ENCODE measurements at regions not wholly inside any gene's neighbourhood (a gene's known extent, or its start where the extent isn't known, plus 50 kb on each side); places are given as distances from the start of the nearest gene placed in this dataset.

GRCh38 chr5:60232036-60232795 is 338.7 kb upstream of the PDE4D start:
- no peak for DNase-seq

- no peak for DNase-seq
These were observed 336.9 kb upstream of the PDE4D start for GRCh38 chr5:60230456-60230855.

DNA sequence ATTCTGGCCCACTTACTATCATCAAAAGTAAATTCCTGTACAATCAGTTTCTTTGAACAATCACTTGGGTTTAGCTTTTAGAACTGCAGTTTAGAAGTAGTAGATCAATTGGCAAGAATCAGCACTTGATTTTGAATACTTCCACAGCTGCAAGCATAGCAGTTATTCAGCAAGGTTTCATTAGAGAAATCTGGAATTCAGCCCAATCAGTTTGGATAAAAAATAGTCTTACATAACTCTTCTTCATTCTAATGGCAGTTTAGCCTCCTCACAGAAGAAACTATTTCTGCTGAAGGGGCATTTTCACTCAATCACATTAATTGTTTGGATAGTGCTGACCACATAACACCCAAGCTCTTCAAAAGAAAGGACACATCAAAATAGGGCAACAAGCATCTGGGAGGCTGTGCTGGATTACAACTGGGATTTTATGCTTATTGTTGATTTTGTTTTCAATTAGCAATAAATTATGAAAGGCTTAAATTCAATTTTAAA is 336.2 kb upstream of the PDE4D start:
- DNase-seq, result no peak

- no peak for DNase-seq
These were observed 335.1 kb upstream of the PDE4D start for GRCh38 chr5:60228676-60229075.

- DNase-seq, result no peak
These were observed 332.6 kb upstream of the PDE4D start for GRCh38 chr5:60226128-60226527.

DNA sequence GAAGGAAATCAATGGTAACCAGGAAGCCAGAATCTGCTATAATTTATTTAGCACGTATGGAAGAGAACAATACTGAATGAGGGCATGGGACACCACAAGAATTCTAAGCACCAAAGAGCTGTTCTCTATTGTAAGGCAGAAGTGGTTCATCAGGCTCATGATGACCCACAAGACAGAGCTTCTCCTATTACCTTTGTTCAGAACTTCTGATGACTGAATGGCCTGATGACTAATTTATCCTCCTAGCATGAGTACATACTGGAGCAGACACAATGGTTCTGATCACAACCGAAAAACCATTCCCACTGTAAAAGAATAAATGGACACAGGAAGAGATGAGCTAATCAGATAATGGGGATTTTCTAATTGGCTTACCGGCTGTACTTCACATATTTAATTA is 329.8 kb upstream of the PDE4D start:
- DNase-seq, result no peak

DNA sequence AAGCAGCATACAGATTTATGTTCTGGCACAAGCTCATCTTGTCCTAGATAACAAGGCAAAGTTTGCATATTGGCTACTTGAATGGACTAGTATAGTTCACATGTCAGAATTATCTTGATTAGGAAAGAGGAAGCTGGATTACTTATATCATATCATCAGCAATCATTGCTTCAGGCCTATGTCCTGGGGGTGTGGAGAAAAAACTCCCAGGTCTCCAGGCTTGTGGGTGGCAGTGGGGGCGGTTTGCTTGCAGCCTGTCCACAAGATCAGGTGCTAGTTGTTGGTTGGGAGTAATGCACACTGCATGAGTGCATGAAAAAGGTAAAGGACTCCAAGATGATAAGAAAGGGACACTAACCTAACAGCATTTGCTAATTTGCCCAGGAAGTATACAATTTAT is 326.4 kb upstream of the PDE4D start:
- no peak for DNase-seq

DNA sequence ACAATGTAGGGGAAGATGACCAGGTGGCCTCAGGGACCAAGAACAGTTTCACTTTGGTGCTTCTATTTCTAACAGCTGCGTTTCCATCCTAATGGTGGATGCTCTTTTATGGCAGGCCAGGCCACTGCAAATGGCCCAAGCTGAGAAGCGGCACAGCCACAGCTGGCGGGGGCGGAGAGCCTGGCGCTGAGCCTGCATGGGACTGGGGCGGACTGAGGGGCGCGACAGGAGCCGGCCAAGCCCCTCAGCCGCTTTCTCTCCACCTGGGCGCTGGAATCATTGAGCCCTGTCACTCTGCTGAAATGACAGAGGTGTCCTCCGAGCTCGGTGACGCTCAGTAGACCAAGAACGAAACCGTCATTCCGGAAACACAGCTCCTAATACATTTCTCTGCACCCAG is 317.3 kb upstream of the PDE4D start:
- DNase-seq, result no peak

DNA sequence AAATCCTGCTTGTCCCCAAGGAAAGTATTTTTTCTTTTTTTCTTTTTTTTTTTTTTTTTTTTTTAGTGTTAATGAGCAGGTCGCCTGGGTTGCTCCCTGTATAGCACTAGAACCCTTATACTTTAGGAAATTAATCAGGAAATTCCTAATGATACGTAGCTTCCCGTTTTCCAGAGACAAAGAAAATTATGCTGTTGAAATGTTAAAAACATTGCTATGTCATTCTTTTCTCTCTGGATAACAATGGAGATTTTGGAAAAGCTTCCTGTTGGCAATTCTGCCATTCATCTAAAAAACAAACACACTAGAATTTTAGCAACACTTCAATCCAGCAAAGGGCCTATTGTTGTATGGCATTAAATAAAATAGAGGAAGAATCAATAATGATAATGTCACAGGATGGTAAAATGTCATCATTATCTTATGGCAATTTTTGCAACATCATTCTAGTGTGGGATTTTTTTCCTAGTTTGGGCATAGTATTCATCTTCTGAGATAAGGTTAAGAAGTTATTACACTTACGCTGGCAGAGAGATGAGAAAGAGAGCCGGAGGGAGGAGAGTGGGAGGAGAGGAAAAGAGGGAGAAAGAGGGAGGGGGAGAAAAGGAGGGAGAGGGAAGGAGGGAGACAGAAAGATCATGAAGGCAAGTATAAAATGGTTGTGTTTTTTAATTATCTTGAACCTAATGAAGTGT is 315.8 kb upstream of the PDE4D start:
- no peak for DNase-seq

GRCh38 chr5:60208716-60209115 is 315.2 kb upstream of the PDE4D start:
- DNase-seq, result no peak

- no peak for DNase-seq
These were observed 313.5 kb upstream of the PDE4D start for GRCh38 chr5:60207040-60207439.

DNA sequence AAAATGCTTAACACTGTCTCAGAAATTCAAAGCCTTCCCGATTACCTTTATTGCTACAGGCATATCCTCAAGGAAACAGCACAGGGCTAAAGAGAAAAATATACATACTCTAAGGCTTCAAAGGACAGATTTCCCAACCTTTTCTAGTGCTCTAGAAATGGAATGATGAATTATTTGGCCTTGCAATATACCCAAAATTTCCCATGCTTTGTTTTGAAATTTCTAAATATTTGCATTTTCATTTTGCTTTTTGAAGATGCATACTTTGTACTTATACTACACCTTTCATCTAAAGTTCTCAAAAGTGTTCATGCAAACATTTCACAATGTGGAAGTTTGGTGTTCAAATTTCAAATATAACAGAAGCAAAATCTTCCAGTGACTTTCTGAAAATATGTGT is 312.7 kb upstream of the PDE4D start:
- DNase-seq, result no peak

- DNase-seq, result no peak
These were observed 311.5 kb upstream of the PDE4D start for GRCh38 chr5:60205071-60205470.

DNA sequence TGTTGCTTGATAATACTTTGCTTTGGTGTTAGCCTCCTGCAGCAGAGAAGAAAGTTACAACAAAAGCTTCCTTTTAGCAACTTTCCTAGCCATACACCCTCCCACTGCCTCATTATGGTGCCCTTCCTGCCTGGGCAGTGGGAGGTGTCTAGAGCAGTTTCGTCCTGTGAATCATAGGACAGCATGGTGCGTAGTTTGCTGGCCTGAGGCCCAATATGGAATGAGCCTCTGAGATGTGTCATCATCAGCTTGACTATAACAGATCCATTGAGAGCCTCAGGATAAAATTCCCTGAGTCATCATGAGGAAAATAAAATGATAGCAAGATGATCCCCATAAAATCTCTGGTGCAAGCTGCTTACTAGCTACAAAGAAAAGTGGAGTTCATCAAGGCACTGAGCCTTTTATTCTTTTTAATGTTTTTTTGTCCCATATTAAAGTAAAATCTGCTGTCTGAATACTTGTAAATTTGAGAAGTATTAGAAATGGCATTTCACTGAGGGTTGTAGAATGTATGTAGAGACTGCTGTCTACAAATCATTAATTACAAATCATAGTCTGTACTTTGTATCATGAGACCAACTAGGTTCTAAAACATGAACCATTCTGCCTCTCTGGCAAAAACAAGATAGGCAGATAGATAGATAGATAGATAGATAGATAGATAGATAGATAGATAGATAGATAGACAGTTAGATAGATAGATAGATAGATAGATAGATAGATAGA is 303.0 kb upstream of the PDE4D start:
- DNase-seq, result no peak

DNA sequence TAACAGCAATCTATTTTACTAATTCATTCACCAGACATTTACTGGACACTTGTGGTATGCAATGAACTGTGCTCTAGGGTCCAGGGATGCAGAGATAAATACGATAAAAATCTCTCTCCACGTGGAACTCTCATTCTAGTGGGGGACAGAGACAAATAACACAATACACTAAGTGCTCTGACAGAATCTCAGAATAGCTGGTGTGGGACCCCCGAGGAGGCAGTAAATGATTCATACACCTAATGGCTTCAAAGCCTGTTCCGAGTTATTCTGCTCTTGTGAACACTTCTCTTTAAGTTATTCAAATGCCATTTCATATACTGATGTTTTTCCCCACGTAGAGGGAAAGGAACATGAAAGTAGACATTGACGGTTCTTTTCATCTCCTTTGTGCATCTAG is 302.0 kb upstream of the PDE4D start:
- no peak for DNase-seq

- no peak for DNase-seq
These were observed 301.6 kb upstream of the PDE4D start for GRCh38 chr5:60195083-60195482.

DNA sequence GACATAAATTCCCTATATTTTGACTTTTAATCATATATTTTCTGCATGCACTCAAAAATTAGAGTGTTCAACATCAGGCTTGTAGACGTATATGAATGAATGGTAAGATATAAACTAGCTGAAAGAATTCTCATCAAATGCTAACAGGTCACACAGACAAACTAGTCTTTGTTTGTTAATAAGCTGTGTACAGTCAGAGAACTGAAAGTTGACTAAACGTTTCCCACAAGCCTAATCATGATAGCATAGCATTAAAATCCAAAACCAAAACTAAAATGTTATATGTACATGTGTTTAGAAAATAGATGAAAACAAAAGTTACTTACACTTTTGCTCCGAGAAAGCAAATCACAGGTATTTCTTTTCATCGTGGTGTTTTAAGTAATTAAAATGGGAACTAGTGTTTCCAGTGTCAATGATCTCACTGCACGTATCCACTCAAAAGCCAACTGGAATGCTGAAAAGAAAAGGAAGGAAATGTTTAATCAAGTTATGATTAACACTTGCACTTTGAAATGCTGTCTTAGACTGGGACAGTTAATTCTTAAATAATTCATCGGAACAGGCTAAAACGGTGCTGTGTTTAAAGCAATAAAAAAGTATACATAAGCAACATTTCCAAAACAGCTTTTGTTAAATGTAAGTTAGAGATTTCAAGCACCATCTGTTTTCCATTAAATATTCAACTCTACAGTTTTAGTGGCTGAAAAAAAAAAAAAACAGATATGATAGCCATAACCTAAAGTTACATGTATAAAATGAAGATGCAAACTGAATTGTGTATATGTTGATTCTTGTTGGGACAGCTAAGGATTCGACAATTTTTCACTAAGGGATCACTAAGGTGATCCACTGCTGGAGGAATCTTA is 291.9 kb upstream of the PDE4D start:
- no peak for DNase-seq

- no peak for DNase-seq
These were observed 291.1 kb upstream of the PDE4D start for GRCh38 chr5:60184606-60185005.

DNA sequence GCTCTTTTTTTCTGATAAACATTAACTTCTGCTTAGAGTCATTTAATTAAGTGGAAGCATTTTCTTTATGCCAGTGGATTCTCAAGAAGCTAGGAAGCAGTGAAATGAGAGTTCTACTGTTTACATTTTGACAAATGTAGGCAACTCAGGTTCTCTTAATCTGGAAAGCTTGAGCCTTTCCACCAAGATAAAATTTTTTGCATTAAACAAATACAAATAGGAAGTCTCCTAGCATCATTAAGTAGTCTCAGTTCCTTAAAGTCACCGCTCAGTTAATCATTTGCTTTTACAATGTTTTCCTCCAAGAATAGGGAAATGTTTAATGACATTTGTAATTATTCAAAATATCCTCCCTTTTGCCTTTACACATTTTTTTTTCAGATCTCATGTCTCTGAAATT is 290.4 kb upstream of the PDE4D start:
- no peak for DNase-seq

GRCh38 chr5:60178101-60178500 is 284.6 kb upstream of the PDE4D start:
- DNase-seq, result no peak

GRCh38 chr5:60177596-60177995 is 284.1 kb upstream of the PDE4D start:
- DNase-seq, result no peak

GRCh38 chr5:60173667-60174066 is 280.1 kb upstream of the PDE4D start:
- no peak for DNase-seq

DNA sequence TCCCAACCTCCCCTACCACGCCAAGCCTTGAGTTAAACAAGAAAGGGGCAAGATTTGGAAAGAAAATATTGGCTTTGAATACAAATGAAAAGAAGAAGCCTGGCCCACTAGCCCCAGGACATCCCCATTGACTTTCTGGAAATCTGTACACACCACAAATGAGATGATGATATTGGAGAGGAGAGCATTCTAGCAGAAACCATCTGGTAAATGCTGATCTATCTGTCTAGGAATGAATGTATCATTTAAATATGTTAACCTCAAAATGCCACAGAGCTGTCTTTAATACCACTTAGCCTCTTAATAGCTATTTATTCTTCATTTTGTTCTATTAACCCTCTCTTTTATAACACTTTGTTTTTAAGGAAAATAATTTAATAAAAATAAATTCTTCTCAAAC is 270.2 kb upstream of the PDE4D start:
- no peak for DNase-seq

Data from stimulated activated naive CD4-positive, alpha-beta T cell (primary cell).